ENCODE measurements at regions not wholly inside any gene's neighbourhood (a gene's known extent, or its start where the extent isn't known, plus 50 kb on each side); places are given as distances from the start of the nearest gene placed in this dataset.

DNA sequence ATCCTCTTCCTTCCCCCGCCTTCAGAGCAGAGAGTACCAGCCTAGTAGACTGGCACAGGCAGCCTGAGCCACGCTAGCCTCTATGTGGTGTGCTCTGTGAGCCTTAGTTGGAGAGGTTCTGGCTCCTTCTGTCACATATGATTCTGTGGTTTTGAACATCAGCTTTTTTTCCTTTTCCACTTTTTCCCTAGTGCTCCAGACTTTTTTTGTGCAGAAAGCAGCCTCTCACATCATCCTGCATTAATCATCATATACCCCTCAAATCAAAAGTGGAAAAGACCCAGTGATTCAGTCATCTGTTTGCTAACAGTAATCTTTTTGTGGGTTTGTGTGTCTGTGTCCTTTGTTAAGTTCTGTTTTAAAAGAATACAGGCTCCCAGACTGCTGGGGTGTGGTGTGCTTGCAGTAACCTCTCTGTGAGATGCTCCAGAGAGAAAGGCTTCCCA lies 663.9 kb upstream of the RGMB start:
- TF ChIP-seq EZH2 (IDR thresholded peaks at IDR 0.05; ENCODE audit: borderline replicate concordance): no peak
- TF ChIP-seq EZH2phosphoT487 (IDR thresholded peaks at IDR 0.05; ENCODE audit: low read depth, severe bottlenecking, unreplicated experiment): no peak
- TF ChIP-seq, protein P1, sequence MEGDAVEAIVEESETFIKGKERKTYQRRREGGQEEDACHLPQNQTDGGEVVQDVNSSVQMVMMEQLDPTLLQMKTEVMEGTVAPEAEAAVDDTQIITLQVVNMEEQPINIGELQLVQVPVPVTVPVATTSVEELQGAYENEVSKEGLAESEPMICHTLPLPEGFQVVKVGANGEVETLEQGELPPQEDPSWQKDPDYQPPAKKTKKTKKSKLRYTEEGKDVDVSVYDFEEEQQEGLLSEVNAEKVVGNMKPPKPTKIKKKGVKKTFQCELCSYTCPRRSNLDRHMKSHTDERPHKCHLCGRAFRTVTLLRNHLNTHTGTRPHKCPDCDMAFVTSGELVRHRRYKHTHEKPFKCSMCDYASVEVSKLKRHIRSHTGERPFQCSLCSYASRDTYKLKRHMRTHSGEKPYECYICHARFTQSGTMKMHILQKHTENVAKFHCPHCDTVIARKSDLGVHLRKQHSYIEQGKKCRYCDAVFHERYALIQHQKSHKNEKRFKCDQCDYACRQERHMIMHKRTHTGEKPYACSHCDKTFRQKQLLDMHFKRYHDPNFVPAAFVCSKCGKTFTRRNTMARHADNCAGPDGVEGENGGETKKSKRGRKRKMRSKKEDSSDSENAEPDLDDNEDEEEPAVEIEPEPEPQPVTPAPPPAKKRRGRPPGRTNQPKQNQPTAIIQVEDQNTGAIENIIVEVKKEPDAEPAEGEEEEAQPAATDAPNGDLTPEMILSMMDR (IDR thresholded peaks at IDR 0.05; ENCODE audit: poor library complexity): no peak
- H3K36me3 ChIP-seq (replicated peaks; ENCODE audit: insufficient read depth, low read depth): no peaks in the 10 kb centered on the region
- no peak overlapping the region for H2AFZ ChIP-seq
- DNase-seq (ENCODE audit: low spot score): no peak
- H3K9me2 ChIP-seq (replicated peaks; ENCODE audit: insufficient read depth): no peaks in the 10 kb centered on the region
- no peaks in the 10 kb centered on the region for H3K79me2 ChIP-seq
- H3K4me3 ChIP-seq: no peak overlapping the region
- no peaks in the 10 kb centered on the region for H3K27me3 ChIP-seq
- H3K4me2 ChIP-seq: no peak overlapping the region
- no peaks in the 10 kb centered on the region for H3K9me3 ChIP-seq (ENCODE audit: low read depth)
- WGBS (ENCODE audit: low lambda C conversion rate, missing lambda C conversion rate): 87% methylated on average over 2 of the region's 2 CpGs
- H3K27ac ChIP-seq: no peak overlapping the region
- H4K20me1 ChIP-seq (ENCODE audit: insufficient read depth, poor library complexity, severe bottlenecking): no peaks in the 10 kb centered on the region
- H3K4me1 ChIP-seq (ENCODE audit: insufficient read depth): no peaks in the 10 kb centered on the region

DNA sequence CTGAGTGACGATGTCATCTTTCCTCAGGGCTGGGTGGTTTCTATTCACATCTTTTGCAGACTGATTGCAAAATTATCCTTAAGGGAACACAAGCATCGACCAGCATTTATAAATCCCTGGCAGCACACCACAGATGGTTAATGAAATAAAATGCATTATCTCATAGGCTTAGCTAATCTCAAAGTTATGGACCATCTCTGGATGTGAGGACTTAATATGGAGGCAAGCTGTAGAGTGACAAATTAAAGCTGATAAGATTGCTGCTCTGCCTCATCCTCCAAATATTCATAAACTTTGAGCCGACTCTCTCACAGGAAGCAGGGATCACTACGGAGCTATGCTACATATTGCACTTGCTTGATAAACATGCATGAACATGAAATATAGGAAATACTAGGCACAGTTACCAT lies 663.2 kb upstream of the RGMB start:
- Histone ChIP-seq H4K20me1 (ENCODE audit: insufficient read depth, poor library complexity, severe bottlenecking) (no peaks in the 10 kb centered on the region), H3K9me2 (replicated peaks; ENCODE audit: insufficient read depth) (no peaks in the 10 kb centered on the region), H3K4me3 (no peak overlapping the region), H3K4me2 (no peak overlapping the region), H3K9me3 (ENCODE audit: low read depth) (no peaks in the 10 kb centered on the region), H3K4me1 (ENCODE audit: insufficient read depth) (no peaks in the 10 kb centered on the region), H3K27ac (no peak overlapping the region), H3K79me2 (no peaks in the 10 kb centered on the region), H3K27me3 (no peaks in the 10 kb centered on the region), H2AFZ (no peak overlapping the region), H3K36me3 (replicated peaks; ENCODE audit: insufficient read depth, low read depth) (no peaks in the 10 kb centered on the region)
- 57% methylated on average over 4 of the region's 4 CpGs for WGBS (ENCODE audit: low lambda C conversion rate, missing lambda C conversion rate)
- TF ChIP-seq EZH2phosphoT487 (IDR thresholded peaks at IDR 0.05; ENCODE audit: low read depth, severe bottlenecking, unreplicated experiment): no peak
- TF ChIP-seq, protein P1 (IDR thresholded peaks at IDR 0.05; ENCODE audit: poor library complexity): no peak
- no peak for TF ChIP-seq EZH2 (IDR thresholded peaks at IDR 0.05; ENCODE audit: borderline replicate concordance)
- no peak for DNase-seq (ENCODE audit: low spot score)

DNA sequence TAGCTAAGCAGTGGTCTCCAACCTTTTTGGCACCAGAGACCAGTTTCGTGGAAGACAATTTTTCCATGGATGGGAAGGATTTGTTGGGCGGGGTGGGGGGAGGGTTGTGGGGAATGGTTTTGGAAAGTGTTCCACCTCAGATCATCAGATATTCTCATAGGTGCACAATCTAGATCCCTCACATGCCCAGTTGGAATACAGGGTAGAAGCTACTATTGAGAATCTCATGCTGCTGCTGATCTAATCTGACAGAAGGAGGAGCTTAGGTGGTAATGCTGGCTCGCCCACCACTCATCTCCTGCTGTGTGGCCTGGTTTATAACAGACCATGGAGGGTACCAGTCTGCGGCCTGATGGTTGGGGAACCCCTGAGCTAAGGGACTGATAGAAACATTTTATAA lies 662.7 kb upstream of the RGMB start:
- H3K9me3 ChIP-seq (ENCODE audit: low read depth): no peaks in the 10 kb centered on the region
- H3K9me2 ChIP-seq (replicated peaks; ENCODE audit: insufficient read depth): no peaks in the 10 kb centered on the region
- H4K20me1 ChIP-seq (ENCODE audit: insufficient read depth, poor library complexity, severe bottlenecking): no peaks in the 10 kb centered on the region
- no peak overlapping the region for H3K27ac ChIP-seq
- no peak overlapping the region for H2AFZ ChIP-seq
- no peak overlapping the region for H3K4me2 ChIP-seq
- no peaks in the 10 kb centered on the region for H3K36me3 ChIP-seq (replicated peaks; ENCODE audit: insufficient read depth, low read depth)
- no peak overlapping the region for H3K4me3 ChIP-seq
- DNase-seq (ENCODE audit: low spot score): no peak
- no peaks in the 10 kb centered on the region for H3K4me1 ChIP-seq (ENCODE audit: insufficient read depth)
- 74% methylated on average over 4 of the region's 4 CpGs for WGBS (ENCODE audit: low lambda C conversion rate, missing lambda C conversion rate)
- TF ChIP-seq EZH2 (IDR thresholded peaks at IDR 0.05; ENCODE audit: borderline replicate concordance): no peak
- TF ChIP-seq EZH2phosphoT487 (IDR thresholded peaks at IDR 0.05; ENCODE audit: low read depth, severe bottlenecking, unreplicated experiment): no peak
- TF ChIP-seq, protein P1 (IDR thresholded peaks at IDR 0.05; ENCODE audit: poor library complexity): no peak
- no peaks in the 10 kb centered on the region for H3K79me2 ChIP-seq
- H3K27me3 ChIP-seq: no peaks in the 10 kb centered on the region

DNA sequence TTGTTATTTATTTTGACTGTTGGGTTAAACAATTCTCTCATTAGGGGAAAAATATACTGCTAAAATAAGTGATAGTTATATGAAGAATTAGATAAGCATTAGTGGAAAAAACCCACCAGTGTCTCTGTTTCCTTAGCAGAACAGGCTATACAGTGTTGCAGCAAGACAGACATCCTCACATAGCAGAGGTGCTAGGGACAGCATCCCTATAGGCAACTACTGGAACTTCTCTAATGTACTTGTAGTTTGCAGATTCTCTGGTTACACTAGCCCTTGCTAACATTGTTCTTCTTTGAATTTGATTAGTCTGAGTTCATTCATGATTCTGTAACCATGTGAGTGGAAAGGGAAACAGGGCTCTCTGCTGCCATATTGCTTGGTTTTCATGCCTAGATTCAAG lies 661.8 kb upstream of the RGMB start:
- no peaks in the 10 kb centered on the region for H3K9me3 ChIP-seq (ENCODE audit: low read depth)
- no peak overlapping the region for H3K4me3 ChIP-seq
- H4K20me1 ChIP-seq (ENCODE audit: insufficient read depth, poor library complexity, severe bottlenecking): no peaks in the 10 kb centered on the region
- no peaks in the 10 kb centered on the region for H3K27me3 ChIP-seq
- H3K36me3 ChIP-seq (replicated peaks; ENCODE audit: insufficient read depth, low read depth): no peaks in the 10 kb centered on the region
- no peaks in the 10 kb centered on the region for H3K4me1 ChIP-seq (ENCODE audit: insufficient read depth)
- H3K9me2 ChIP-seq (replicated peaks; ENCODE audit: insufficient read depth): no peaks in the 10 kb centered on the region
- H3K79me2 ChIP-seq: no peaks in the 10 kb centered on the region
- TF ChIP-seq, protein P1 (IDR thresholded peaks at IDR 0.05; ENCODE audit: poor library complexity): no peak
- no peak overlapping the region for H2AFZ ChIP-seq
- H3K27ac ChIP-seq: no peak overlapping the region
- H3K4me2 ChIP-seq: no peak overlapping the region
- DNase-seq (ENCODE audit: low spot score): no peak
